Ovary (tissue), 3 donors: ENCODE measurements at regions not wholly inside any gene's neighbourhood (a gene's known extent, or its start where the extent isn't known, plus 50 kb on each side); places are given as distances from the start of the nearest gene placed in this dataset.

Experiments
- EP300 ChIP-seq: sonication (generic); formaldehyde crosslinking; IDR thresholded peaks from one replicate; pipeline ENCODE4 v1.6.1; 2017; ENCODE audit warnings: antibody characterized with exemption
- TF ChIP-seq, protein P1 (sequence below), 3 donors: fragments of 450-650 bp in 2 of 3; fragments of 200-600 bp in 1 of 3; IDR thresholded peaks; one replicate each; pipeline versions ENCODE4 v1.5.1 to v1.8.0; 2016 to 2022; ENCODE audit warnings: antibody characterized with exemption in 3 of 3, mild to moderate bottlenecking in 1 of 3
- donor health status: DM: no; HTN: no; CAD: no.

DNA sequence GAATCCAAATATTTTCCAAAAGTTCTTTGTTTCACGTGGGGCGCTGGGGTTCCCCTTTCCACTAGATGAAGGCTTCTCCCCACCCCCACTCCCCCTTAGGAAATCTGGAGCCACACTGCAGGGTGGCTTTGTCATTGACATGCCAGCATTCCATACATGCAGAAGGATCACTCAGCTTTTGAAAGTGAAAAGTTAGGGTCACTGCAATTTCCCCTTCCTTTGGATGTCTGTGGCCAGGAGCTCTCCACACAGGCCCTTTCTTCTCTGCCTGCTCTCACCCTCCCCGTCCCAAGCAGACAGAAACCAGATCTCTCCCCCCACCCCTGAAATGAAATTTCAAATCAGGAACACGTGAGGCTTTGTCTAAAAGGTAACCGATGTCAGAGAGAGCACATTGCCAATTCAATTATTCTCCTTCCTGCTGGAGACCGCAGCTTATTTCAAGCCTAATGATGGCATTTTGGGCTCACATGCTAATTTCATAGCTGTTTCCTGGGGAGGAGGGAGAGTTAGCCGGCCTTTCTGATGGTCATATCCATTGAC is 153.9 kb upstream of the RFLNA start:
- TF ChIP-seq, protein P1, sequence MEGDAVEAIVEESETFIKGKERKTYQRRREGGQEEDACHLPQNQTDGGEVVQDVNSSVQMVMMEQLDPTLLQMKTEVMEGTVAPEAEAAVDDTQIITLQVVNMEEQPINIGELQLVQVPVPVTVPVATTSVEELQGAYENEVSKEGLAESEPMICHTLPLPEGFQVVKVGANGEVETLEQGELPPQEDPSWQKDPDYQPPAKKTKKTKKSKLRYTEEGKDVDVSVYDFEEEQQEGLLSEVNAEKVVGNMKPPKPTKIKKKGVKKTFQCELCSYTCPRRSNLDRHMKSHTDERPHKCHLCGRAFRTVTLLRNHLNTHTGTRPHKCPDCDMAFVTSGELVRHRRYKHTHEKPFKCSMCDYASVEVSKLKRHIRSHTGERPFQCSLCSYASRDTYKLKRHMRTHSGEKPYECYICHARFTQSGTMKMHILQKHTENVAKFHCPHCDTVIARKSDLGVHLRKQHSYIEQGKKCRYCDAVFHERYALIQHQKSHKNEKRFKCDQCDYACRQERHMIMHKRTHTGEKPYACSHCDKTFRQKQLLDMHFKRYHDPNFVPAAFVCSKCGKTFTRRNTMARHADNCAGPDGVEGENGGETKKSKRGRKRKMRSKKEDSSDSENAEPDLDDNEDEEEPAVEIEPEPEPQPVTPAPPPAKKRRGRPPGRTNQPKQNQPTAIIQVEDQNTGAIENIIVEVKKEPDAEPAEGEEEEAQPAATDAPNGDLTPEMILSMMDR (IDR thresholded peaks at IDR 0.05): no peak
- no peak for TF ChIP-seq EP300
